ENCODE measurements at regions not wholly inside any gene's neighbourhood (a gene's known extent, or its start where the extent isn't known, plus 50 kb on each side); places are given as distances from the start of the nearest gene placed in this dataset.
"Not testable (repeated sequence)": the region's sequence is repeated elsewhere in the genome, so short reads cannot be mapped to it uniquely, and the experiment has no call there.

GRCh38 chrX:16347968-16348670 lies 180.8 kb downstream of the MAGEB17 start:
- H3K9me3 Mint-ChIP-seq = no peaks in the 10 kb centered on the region
- H3K4me1 ChIP-seq (ENCODE audit: control insufficient read depth, insufficient read depth, low read length) = no peaks in the 10 kb centered on the region
- H3K27me3 ChIP-seq (ENCODE audit: control insufficient read depth, insufficient read depth, low read length) = no peaks in the 10 kb centered on the region
- no peak overlapping the region for H3K27ac Mint-ChIP-seq
- no peak overlapping the region for H3K4me3 Mint-ChIP-seq
- peaks cover 0 to 11% of the 10 kb centered on the region in 2 donors for H3K27me3 Mint-ChIP-seq (ENCODE audit: low read depth in 2 of 2)
- DNase-seq (no peak), ATAC-seq (no peak)
- no CpG with 5 or more reads among the region's 4 CpGs for WGBS (ENCODE audit: insufficient coverage)
- H3K4me1 Mint-ChIP-seq = no peaks in the 10 kb centered on the region
- H3K4me3 ChIP-seq (ENCODE audit: low read length) = no peak overlapping the region
- TF ChIP-seq, protein P1, sequence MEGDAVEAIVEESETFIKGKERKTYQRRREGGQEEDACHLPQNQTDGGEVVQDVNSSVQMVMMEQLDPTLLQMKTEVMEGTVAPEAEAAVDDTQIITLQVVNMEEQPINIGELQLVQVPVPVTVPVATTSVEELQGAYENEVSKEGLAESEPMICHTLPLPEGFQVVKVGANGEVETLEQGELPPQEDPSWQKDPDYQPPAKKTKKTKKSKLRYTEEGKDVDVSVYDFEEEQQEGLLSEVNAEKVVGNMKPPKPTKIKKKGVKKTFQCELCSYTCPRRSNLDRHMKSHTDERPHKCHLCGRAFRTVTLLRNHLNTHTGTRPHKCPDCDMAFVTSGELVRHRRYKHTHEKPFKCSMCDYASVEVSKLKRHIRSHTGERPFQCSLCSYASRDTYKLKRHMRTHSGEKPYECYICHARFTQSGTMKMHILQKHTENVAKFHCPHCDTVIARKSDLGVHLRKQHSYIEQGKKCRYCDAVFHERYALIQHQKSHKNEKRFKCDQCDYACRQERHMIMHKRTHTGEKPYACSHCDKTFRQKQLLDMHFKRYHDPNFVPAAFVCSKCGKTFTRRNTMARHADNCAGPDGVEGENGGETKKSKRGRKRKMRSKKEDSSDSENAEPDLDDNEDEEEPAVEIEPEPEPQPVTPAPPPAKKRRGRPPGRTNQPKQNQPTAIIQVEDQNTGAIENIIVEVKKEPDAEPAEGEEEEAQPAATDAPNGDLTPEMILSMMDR (IDR thresholded peaks at IDR 0.05) = no peak
- H3K36me3 ChIP-seq (ENCODE audit: control insufficient read depth, insufficient read depth, low read length) = no peaks in the 10 kb centered on the region
- no peak overlapping the region for H3K27ac ChIP-seq (ENCODE audit: low read length)
- intact Hi-C loops (cut with micrococcal nuclease) = no loop called here
- no peaks in the 10 kb centered on the region for H3K36me3 Mint-ChIP-seq
- H3K9me3 ChIP-seq (ENCODE audit: control insufficient read depth, insufficient read depth, low read length) = no peaks in the 10 kb centered on the region

- Mint-ChIP-seq H3K27ac (no peak overlapping the region), H3K4me3 (no peak overlapping the region), H3K9me3 (no peaks in the 10 kb centered on the region), H3K27me3 (ENCODE audit: low read depth in 2 of 2) (no peaks in the 10 kb centered on the region), H3K4me1 (no peaks in the 10 kb centered on the region), H3K36me3 (no peaks in the 10 kb centered on the region)
- Histone ChIP-seq H3K36me3 (ENCODE audit: control insufficient read depth, insufficient read depth, low read length) (no peaks in the 10 kb centered on the region), H3K27ac (ENCODE audit: low read length) (no peak overlapping the region), H3K27me3 (ENCODE audit: control insufficient read depth, insufficient read depth, low read length) (no peaks in the 10 kb centered on the region), H3K4me1 (ENCODE audit: control insufficient read depth, insufficient read depth, low read length) (no peaks in the 10 kb centered on the region), H3K9me3 (ENCODE audit: control insufficient read depth, insufficient read depth, low read length) (no peaks in the 10 kb centered on the region), H3K4me3 (ENCODE audit: low read length) (no peak overlapping the region)
- no peak for DNase-seq
- intact Hi-C loops (cut with micrococcal nuclease) = no loop called here
- TF ChIP-seq, protein P1 (IDR thresholded peaks at IDR 0.05) = no peak
- ATAC-seq = no peak
Observed at GRCh38 chrX:16357902-16358301, 190.6 kb downstream of the MAGEB17 start.

GRCh38 chrX:16360056-16360455 lies 192.8 kb downstream of the MAGEB17 start:
- H3K4me3 ChIP-seq (ENCODE audit: low read length); H3K27me3 ChIP-seq (ENCODE audit: control insufficient read depth, insufficient read depth, low read length); H3K4me3 Mint-ChIP-seq; H3K4me1 Mint-ChIP-seq; DNase-seq; H3K9me3 Mint-ChIP-seq; H3K36me3 Mint-ChIP-seq; H3K36me3 ChIP-seq (ENCODE audit: control insufficient read depth, insufficient read depth, low read length); H3K27ac Mint-ChIP-seq; intact Hi-C loops (cut with micrococcal nuclease); H3K9me3 ChIP-seq (ENCODE audit: control insufficient read depth, insufficient read depth, low read length); H3K27me3 Mint-ChIP-seq (ENCODE audit: low read depth in 2 of 2); H3K4me1 ChIP-seq (ENCODE audit: control insufficient read depth, insufficient read depth, low read length); ATAC-seq; H3K27ac ChIP-seq (ENCODE audit: low read length): not testable (repeated sequence)
- 93% methylated on average over 15 of the region's 15 CpGs for WGBS (ENCODE audit: insufficient coverage)

DNA sequence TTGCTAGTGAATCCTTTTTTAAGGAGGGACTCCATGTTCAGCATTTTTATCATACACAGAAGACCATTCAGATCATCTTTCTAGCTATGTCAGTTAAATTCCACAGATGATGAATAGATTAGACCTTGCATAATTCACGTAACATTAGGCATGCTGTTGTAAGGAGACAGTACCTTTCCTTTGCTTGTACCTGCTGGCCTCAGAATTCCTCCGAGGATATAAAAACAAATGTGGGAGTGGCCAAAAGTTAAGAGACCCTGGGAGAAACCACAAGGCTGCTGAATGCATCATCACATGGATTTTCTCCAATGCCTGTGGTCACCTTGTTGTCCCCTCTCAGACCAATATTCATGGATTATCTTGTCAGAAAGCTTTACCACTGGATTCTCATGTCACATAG lies 201.4 kb downstream of the MAGEB17 start:
- no peaks in the 10 kb centered on the region for H3K4me1 Mint-ChIP-seq
- H3K27ac Mint-ChIP-seq = no peak overlapping the region
- no peak for DNase-seq
- no peak overlapping the region for H3K4me3 Mint-ChIP-seq
- Histone ChIP-seq H3K4me3 (ENCODE audit: low read length) (no peak overlapping the region), H3K36me3 (ENCODE audit: control insufficient read depth, insufficient read depth, low read length) (no peaks in the 10 kb centered on the region), H3K27ac (ENCODE audit: low read length) (no peak overlapping the region), H3K4me1 (ENCODE audit: control insufficient read depth, insufficient read depth, low read length) (no peaks in the 10 kb centered on the region), H3K27me3 (ENCODE audit: control insufficient read depth, insufficient read depth, low read length) (no peaks in the 10 kb centered on the region), H3K9me3 (ENCODE audit: control insufficient read depth, insufficient read depth, low read length) (no peaks in the 10 kb centered on the region)
- H3K36me3 Mint-ChIP-seq = no peaks in the 10 kb centered on the region
- no peaks in the 10 kb centered on the region for H3K9me3 Mint-ChIP-seq
- intact Hi-C loops (cut with micrococcal nuclease) = no loop called here
- WGBS (ENCODE audit: insufficient coverage) = 92% methylated on average over 2 of the region's 2 CpGs
- TF ChIP-seq, protein P1 (IDR thresholded peaks at IDR 0.05) = no peak
- ATAC-seq = no peak
- peaks cover 5 to 12% of the 10 kb centered on the region in 2 donors for H3K27me3 Mint-ChIP-seq (ENCODE audit: low read depth in 2 of 2)
